ENCODE measurements at regions not wholly inside any gene's neighbourhood (a gene's known extent, or its start where the extent isn't known, plus 50 kb on each side); places are given as distances from the start of the nearest gene placed in this dataset.
A peak's percentile ranks its signal among the peaks of the same experiment; 100 is the strongest.

GRCh38 chr2:81767187-81767912 is 1462.8 kb upstream of the LRRTM1 start:
- H3K27ac ChIP-seq (ENCODE audit: insufficient read depth, low read length): no peak overlapping the region
- no peaks in the 10 kb centered on the region for H3K36me3 ChIP-seq (ENCODE audit: control insufficient read depth, insufficient read depth, low read length)
- H2AFZ ChIP-seq (ENCODE audit: low read length): no peak overlapping the region
- H3K79me2 ChIP-seq (ENCODE audit: control insufficient read depth, insufficient read depth, low read length): no peaks in the 10 kb centered on the region
- no peak overlapping the region for H3K4me2 ChIP-seq (ENCODE audit: extremely low read depth, insufficient read depth, low read length)
- H4K20me1 ChIP-seq (ENCODE audit: control insufficient read depth, extremely low read depth, insufficient read depth, low read length): no peaks in the 10 kb centered on the region
- no peak for TF ChIP-seq CTCF (conservative IDR thresholded peaks at IDR 0.05 in 1 of 2, IDR thresholded peaks at IDR 0.05 in 1 of 2; ENCODE audit: low read depth in 1 of 2, low read length in 2 of 2)
- TF ChIP-seq EZH2 (IDR thresholded peaks at IDR 0.05; ENCODE audit: low read length, missing control alignments): no peak
- peak; percentile 25 to 58 for DNase-seq (ENCODE audit: low read depth in 2 of 2)
- H3K9ac ChIP-seq (ENCODE audit: insufficient read depth, low read length): no peak overlapping the region
- H3K4me1 ChIP-seq (ENCODE audit: control insufficient read depth, extremely low read depth, insufficient read depth, low read length): no peaks in the 10 kb centered on the region
- H3K27me3 ChIP-seq (ENCODE audit: control insufficient read depth, insufficient read depth, low read length): no peaks in the 10 kb centered on the region
- no peaks in the 10 kb centered on the region for H3K9me3 ChIP-seq (ENCODE audit: control insufficient read depth, insufficient read depth, low read depth, low read length)
- H3K4me3 ChIP-seq (replicated peaks in 1 of 4; ENCODE audit: control extremely low read depth in 1 of 4, insufficient read depth in 1 of 4, low read depth in 3 of 4, low read length in 4 of 4): no peak overlapping the region

- H3K79me2 ChIP-seq (ENCODE audit: control insufficient read depth, insufficient read depth, low read length): no peaks in the 10 kb centered on the region
- no peak for DNase-seq (ENCODE audit: low read depth in 2 of 2)
- no peaks in the 10 kb centered on the region for H3K9me3 ChIP-seq (ENCODE audit: control insufficient read depth, insufficient read depth, low read depth, low read length)
- no peaks in the 10 kb centered on the region for H3K4me1 ChIP-seq (ENCODE audit: control insufficient read depth, extremely low read depth, insufficient read depth, low read length)
- no peak overlapping the region for H3K27ac ChIP-seq (ENCODE audit: insufficient read depth, low read length)
- no peaks in the 10 kb centered on the region for H3K36me3 ChIP-seq (ENCODE audit: control insufficient read depth, insufficient read depth, low read length)
- H3K4me2 ChIP-seq (ENCODE audit: extremely low read depth, insufficient read depth, low read length): no peak overlapping the region
- H4K20me1 ChIP-seq (ENCODE audit: control insufficient read depth, extremely low read depth, insufficient read depth, low read length): no peaks in the 10 kb centered on the region
- no peak overlapping the region for H3K4me3 ChIP-seq (replicated peaks in 1 of 4; ENCODE audit: control extremely low read depth in 1 of 4, insufficient read depth in 1 of 4, low read depth in 3 of 4, low read length in 4 of 4)
- H3K27me3 ChIP-seq (ENCODE audit: control insufficient read depth, insufficient read depth, low read length): no peaks in the 10 kb centered on the region
- H2AFZ ChIP-seq (ENCODE audit: low read length): no peak overlapping the region
- TF ChIP-seq CTCF (conservative IDR thresholded peaks at IDR 0.05 in 1 of 2, IDR thresholded peaks at IDR 0.05 in 1 of 2; ENCODE audit: low read depth in 1 of 2, low read length in 2 of 2) (no peak), EZH2 (IDR thresholded peaks at IDR 0.05; ENCODE audit: low read length, missing control alignments) (no peak)
- H3K9ac ChIP-seq (ENCODE audit: insufficient read depth, low read length): no peak overlapping the region
Observed at GRCh38 chr2:81747481-81748070, 1443.0 kb upstream of the LRRTM1 start.

GRCh38 chr2:81739966-81740365 is 1435.4 kb upstream of the LRRTM1 start:
- Histone ChIP-seq H3K36me3 (ENCODE audit: control insufficient read depth, insufficient read depth, low read length) (no peaks in the 10 kb centered on the region), H3K27ac (ENCODE audit: insufficient read depth, low read length) (no peak overlapping the region), H3K4me2 (ENCODE audit: extremely low read depth, insufficient read depth, low read length) (no peak overlapping the region), H3K9ac (ENCODE audit: insufficient read depth, low read length) (no peak overlapping the region), H4K20me1 (ENCODE audit: control insufficient read depth, extremely low read depth, insufficient read depth, low read length) (no peaks in the 10 kb centered on the region), H3K79me2 (ENCODE audit: control insufficient read depth, insufficient read depth, low read length) (no peaks in the 10 kb centered on the region), H3K27me3 (ENCODE audit: control insufficient read depth, insufficient read depth, low read length) (no peaks in the 10 kb centered on the region), H3K9me3 (ENCODE audit: control insufficient read depth, insufficient read depth, low read depth, low read length) (no peaks in the 10 kb centered on the region), H3K4me3 (replicated peaks in 1 of 4; ENCODE audit: control extremely low read depth in 1 of 4, insufficient read depth in 1 of 4, low read depth in 3 of 4, low read length in 4 of 4) (no peak overlapping the region), H2AFZ (ENCODE audit: low read length) (no peak overlapping the region), H3K4me1 (ENCODE audit: control insufficient read depth, extremely low read depth, insufficient read depth, low read length) (no peaks in the 10 kb centered on the region)
- DNase-seq (ENCODE audit: low read depth in 2 of 2): peak in 1 of 2 donors; percentile 14
- no peak for TF ChIP-seq EZH2 (IDR thresholded peaks at IDR 0.05; ENCODE audit: low read length, missing control alignments)
- TF ChIP-seq CTCF (conservative IDR thresholded peaks at IDR 0.05 in 1 of 2, IDR thresholded peaks at IDR 0.05 in 1 of 2; ENCODE audit: low read depth in 1 of 2, low read length in 2 of 2): no peak

Measured in fibroblast of lung (primary cell).